AG08396 (cell line): ENCODE measurements at regions not wholly inside any gene's neighbourhood (a gene's known extent, or its start where the extent isn't known, plus 50 kb on each side); places are given as distances from the start of the nearest gene placed in this dataset.

ENCODE experiments used
- DNase-seq: peaks from one replicate; pipeline ENCODE4 v3.0.0; 2012; ENCODE audit warnings: low spot score, mixed read lengths

DNA sequence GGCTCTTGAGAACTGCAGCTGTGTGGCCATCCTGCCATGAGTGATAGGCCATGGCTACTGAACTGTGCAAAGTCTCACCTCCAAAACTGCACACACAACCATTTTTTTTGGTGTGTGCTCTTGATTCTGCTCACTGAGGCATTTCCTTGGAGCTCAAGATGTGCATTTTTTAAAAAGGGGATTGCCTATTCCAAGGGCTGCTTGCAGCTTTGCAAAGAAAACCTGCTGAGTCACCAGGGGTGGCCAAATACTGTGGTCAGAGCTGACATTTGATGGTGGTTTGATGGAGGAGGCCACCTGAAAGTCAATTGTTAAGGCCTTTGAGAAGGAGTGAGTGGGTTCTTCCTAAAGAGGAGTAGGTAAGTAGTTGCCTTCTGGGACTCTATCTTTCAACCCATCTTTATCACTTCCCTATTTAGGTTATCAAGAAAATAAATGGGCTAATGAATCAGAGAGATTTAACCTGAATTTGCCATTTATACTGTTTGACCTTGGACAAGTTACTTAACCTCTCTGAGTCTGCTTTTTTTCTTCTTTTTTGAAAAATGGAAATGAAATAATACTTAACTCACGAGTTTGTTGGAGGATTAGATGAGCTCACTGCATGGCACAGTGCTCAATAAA is 87.9 kb downstream of the CHST2 start:
- DNase-seq, result peak; percentile 43

DNA sequence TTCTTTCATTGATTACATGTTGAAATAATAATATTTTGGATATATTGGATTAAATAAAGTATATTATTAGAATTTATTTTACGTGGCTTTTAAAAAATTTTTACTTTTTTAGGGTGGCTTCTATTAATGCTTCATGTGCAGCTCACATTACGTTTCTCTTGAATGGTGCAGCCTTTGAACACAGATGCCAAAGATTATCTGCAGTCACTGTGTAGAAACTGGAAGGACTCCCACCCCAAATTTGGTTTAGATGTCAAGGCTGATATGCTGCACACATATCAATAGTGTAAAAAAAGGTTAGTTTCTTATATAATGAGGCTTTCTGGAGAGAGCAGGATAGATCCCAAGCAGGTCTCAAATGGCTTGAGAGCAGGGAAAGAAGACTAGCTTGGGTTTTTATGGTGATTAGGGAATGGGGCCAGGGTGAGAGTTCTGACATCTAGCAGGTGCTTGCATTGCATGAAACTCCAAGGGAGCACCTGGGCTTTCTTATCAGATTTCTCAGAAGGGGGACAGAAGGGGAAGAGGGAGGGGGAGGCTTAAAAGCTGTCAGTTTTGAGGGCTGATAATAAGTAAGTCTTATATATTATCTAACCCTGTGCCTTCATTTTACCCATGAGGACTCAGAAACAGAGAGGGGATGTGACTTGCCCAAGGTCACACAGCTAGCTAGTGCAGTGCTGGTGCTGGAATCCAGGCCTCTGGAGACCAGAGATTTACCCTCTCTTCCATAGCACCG is 89.6 kb downstream of the CHST2 start:
- no peak for DNase-seq

DNA sequence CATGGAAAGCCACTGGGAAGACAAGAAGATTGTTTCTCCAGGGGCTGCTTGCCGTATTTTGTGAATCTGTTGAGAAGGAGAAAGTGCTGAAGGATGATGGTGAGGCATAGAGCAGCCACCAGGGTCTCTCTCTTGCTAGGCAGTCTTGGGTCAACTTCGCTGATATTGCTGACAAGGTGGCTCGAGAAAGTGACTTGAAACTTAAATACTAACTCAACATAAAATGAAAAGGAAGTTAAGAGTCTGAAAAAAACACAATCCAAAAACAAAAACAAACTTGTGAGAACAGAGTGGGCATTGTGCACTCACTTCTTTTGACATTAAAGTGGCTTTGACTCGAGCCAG is 90.1 kb downstream of the CHST2 start:
- no peak for DNase-seq

DNA sequence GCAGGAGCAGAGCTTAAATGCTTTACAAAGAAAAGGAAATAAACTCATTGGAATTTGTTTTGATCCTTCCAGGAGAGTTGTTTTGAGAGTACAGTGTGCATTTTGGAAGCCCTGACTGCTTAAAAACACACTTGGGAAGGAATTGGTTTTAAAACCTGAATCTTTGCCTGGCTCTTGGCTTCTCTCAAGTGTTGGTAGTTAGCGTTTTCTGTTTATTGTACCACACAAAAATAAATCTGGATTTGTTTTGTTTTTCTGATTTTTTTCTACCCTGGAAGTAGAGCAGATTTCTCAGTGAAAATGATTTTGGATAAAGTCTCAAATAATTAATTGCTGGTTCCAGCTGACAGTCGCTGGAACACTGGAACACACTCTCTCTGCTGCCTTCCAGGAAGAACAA is 90.6 kb downstream of the CHST2 start:
- DNase-seq, result no peak

DNA sequence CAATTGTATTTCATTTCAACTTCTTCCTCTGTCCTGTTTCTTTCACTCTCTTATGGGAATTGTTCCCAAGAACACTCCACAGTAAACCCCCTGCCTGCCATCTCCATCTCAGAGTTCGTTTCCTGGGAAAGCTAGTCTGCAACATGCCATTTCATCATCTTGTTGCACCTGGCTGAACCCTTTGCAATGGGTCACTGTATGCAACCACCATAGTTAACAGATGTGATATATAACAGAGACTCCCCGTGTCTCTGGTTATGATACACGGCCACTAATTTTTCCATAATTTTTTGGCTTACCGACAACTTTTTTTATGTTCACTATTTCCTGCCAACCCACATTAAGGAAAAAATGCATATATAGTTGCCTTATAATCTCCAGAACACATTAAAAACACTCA is 95.5 kb downstream of the CHST2 start:
- DNase-seq, result no peak
